Ectodermal cell (in vitro differentiated cells): ENCODE measurements at regions not wholly inside any gene's neighbourhood (a gene's known extent, or its start where the extent isn't known, plus 50 kb on each side); places are given as distances from the start of the nearest gene placed in this dataset.

Source experiments
- H3K27ac ChIP-seq: 2 replicates; pipeline ENCODE4 v1.7.0; 2013; ENCODE audit warnings: mild to moderate bottlenecking, low read depth, low read length; ENCODE audit not compliant: insufficient read depth, poor library complexity, severe bottlenecking
- H3K27me3 ChIP-seq: 2 replicates; pipeline ENCODE4 v1.7.0; 2013; ENCODE audit warnings: mild to moderate bottlenecking, low read length; ENCODE audit not compliant: insufficient read depth, control insufficient read depth, poor library complexity, severe bottlenecking
- H3K36me3 ChIP-seq: one replicate; pipeline ENCODE4 v1.7.0; 2013; ENCODE audit warnings: low read length; ENCODE audit not compliant: control insufficient read depth, insufficient read depth
- H3K4me1 ChIP-seq: one replicate; pipeline ENCODE4 v1.7.0; 2013; ENCODE audit warnings: low read length; ENCODE audit not compliant: control insufficient read depth, insufficient read depth
- H3K4me3 ChIP-seq: 2 replicates; pipeline ENCODE4 v1.7.0; 2013; ENCODE audit warnings: low read depth, low read length, control low read depth; ENCODE audit not compliant: insufficient read depth
- H3K9me3 ChIP-seq: 2 replicates; pipeline ENCODE4 v1.7.0; 2013; ENCODE audit warnings: mild to moderate bottlenecking, low read length, moderate library complexity; ENCODE audit not compliant: control insufficient read depth
- WGBS, 2 experiments: methylation state at CpG; one replicate each; pipeline ENCODE4 v1.1.7; 2013; ENCODE audit warnings: missing lambda C conversion rate in 2 of 2; 5-methylcytosine and 5-hydroxymethylcytosine counted together

DNA sequence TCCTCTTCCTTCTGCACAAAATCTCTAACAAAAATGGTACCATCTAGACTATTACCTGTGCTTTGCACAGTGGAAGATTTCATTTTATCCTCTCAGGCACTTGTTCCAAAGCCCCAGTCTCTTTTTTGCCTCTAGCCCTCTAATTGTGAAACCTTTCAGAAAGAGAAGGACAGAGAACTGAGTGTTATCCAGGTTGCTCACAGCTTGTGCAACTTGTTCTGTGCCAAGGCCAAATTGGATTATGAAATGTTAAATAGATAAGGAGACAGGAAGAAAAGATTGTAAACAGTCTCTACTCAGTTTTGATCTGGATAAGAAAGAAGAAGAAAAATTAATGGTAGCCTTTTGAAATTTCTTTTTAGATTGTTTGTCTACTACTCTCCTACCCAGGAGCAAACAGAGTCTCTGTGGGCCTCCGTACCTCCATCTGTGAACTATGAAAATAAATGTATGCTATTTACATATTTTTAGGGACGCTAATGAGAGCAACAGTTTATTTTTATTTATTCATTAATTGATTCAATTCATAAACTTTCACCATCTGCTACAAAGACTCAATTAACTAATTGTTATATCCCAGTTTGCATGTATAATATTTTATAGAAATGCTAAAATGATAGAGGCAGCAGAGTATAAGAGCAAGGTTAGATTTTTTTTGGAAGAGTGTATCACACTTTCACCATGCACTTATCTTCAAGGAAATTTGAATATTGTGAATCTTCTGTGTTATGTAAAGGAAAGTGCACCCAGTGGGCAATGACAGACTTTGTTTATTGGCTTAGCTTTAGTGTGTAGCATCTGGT, 339.0 kb upstream of the ETAA1 start:
- 100% methylated on average over 1 of the region's 2 CpGs; no CpG with 5 or more reads in 1 of the 2 experiments for WGBS, 2 experiments
- no peaks in the 10 kb centered on the region for H3K4me1 ChIP-seq
- no peak overlapping the region for H3K4me3 ChIP-seq
- no peaks in the 10 kb centered on the region for H3K27me3 ChIP-seq
- no peaks in the 10 kb centered on the region for H3K9me3 ChIP-seq
- no peaks in the 10 kb centered on the region for H3K36me3 ChIP-seq
- no peak overlapping the region for H3K27ac ChIP-seq

DNA sequence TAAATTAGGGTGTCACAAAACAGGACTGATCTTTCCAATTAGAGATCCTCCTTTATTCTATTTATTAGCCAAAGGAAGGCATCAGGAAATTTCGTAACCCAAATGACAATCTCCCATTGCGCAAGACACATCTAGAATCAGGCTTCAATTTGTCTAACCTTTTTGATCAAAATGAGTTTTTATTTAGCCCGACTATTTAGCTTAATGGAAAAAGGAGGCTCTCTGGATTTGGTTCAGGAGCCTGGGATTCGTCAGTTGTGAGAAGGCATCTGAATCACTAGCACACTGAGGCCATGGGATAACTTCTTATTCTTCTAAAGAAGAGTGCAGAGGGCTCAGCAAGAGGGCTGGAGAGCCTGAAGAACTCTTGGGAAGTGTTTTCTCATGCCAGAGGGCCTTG, 332.1 kb upstream of the ETAA1 start:
- Histone ChIP-seq H3K36me3 (no peaks in the 10 kb centered on the region), H3K4me1 (no peaks in the 10 kb centered on the region), H3K27me3 (no peaks in the 10 kb centered on the region), H3K4me3 (no peak overlapping the region), H3K27ac (no peak overlapping the region), H3K9me3 (no peaks in the 10 kb centered on the region)
- WGBS, 2 experiments, result 92 to 94% methylated on average over 4 of the region's 4 CpGs

DNA sequence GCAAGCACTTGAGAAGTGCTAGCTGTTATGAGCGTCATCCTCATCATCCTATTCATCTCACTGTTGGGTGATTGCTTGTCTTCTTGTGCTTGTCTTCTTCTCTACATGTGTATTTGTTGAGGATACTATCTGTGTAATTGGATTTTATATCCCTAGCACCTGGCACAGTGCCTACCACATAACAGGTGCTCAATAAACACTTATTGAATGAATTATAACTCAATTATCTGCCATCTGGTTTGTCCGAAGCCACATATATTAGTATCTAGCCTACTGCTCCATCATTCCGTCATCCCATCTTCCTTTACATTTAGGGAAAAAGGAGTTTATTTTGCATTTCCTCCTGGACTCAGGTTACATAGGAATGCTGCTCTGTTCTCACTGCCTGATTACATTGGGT, 330.4 kb upstream of the ETAA1 start:
- H3K27ac ChIP-seq, result no peak overlapping the region
- no peaks in the 10 kb centered on the region for H3K36me3 ChIP-seq
- no peaks in the 10 kb centered on the region for H3K4me1 ChIP-seq
- WGBS, 2 experiments, result 98 to 99% methylated on average over 3 of the region's 3 CpGs
- no peaks in the 10 kb centered on the region for H3K27me3 ChIP-seq
- H3K9me3 ChIP-seq, result no peaks in the 10 kb centered on the region
- H3K4me3 ChIP-seq, result no peak overlapping the region

DNA sequence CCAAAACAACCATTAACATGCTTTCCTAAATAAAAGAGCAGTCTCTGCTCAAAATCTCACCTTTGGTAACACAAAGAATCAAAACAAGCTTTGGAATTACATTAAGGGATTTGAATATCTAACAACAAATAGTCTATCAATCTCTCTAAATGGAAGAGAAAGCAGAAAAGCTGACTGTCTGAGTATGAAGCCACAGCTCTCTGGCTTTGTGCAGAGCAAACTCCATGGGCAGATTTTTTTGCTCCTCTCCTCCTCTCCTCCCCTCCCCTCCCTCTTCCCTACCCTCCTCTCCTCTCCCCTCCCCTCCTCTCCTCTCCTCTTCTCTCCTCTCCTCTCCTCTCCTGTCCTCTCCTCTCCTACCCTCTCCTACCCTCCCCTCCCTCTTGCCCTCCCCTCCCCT, 329.5 kb upstream of the ETAA1 start:
- no peak overlapping the region for H3K4me3 ChIP-seq
- no peaks in the 10 kb centered on the region for H3K27me3 ChIP-seq
- no peaks in the 10 kb centered on the region for H3K36me3 ChIP-seq
- H3K9me3 ChIP-seq, result no peaks in the 10 kb centered on the region
- no peak overlapping the region for H3K27ac ChIP-seq
- no peaks in the 10 kb centered on the region for H3K4me1 ChIP-seq

DNA sequence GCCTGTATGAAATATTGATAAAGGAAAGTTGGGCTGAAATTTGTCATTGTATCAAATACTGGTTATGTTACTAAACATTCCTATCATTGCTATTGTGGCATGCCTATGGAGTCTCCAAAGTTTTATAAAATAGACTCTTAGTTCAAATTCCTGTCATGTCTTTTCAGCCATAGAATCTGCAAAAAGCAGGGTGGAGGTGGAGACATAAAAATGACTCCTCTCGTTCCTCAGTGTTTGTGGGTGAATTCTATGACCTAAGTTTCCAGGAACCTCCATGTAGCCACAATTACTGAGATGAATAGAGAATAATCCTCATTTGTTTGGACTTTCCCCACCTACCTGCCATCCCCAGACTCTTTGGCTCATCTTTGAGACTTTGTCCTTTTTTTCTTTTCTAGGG, 326.3 kb upstream of the ETAA1 start:
- 86 to 96% methylated on average over 1 of the region's 1 CpG for WGBS, 2 experiments
- H3K4me1 ChIP-seq, result no peaks in the 10 kb centered on the region
- no peaks in the 10 kb centered on the region for H3K36me3 ChIP-seq
- no peaks in the 10 kb centered on the region for H3K27me3 ChIP-seq
- H3K9me3 ChIP-seq, result no peaks in the 10 kb centered on the region
- no peak overlapping the region for H3K27ac ChIP-seq
- no peak overlapping the region for H3K4me3 ChIP-seq

DNA sequence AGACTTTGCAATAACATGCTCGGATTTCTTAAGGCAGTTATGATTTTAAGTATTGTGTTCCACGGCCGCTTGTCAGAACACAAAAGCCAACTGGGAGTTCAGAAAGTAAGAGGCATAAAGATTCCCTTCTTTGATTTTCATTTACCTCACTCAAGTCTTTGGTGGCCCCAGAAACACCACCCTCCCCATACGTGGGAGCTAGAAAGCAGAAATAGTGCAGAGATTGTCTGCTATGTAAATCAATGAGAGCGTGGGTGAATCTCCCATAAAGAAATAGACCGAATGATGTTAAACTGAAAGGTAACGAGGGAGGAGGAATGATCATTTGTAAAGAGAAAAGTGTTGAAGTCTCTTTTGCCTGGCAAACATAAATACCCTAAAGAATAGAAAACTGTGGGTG, 322.1 kb upstream of the ETAA1 start:
- WGBS, 2 experiments, result 92 to 95% methylated on average over 7 of the region's 7 CpGs
- H3K27me3 ChIP-seq, result no peaks in the 10 kb centered on the region
- no peaks in the 10 kb centered on the region for H3K4me1 ChIP-seq
- no peaks in the 10 kb centered on the region for H3K9me3 ChIP-seq
- H3K4me3 ChIP-seq, result no peak overlapping the region
- H3K27ac ChIP-seq, result no peak overlapping the region
- no peaks in the 10 kb centered on the region for H3K36me3 ChIP-seq

DNA sequence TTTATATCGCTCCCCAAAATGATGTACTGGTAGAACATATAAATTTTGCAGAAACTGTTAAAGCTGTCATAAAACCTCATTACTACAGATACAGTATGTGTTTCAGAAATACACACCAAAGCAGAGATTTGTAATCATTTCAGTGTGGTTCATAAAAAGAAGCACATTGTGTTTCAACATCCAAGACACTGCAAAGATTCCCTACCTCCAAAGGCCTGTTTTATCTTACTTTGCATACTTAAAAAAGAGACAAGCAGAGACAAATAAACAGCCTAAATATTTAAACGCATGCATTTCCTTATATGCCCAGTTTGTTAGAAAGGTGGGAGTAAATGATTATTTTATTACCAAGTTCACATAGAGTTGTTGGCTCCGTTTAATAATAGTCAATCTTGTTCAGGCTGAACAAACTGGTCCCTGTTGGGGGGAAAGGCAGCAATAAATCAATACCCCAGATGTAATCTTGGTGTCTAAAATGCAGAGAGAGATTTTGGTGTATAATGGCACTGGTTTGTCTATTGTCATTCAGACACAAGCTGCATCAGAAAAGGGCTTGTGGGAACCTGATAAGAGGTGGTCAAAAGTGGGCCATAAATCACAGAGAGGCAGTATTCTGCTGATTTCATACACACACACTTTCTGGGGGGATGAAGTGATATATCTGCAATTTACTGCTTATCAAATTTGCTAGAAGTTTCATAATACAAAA, 321.4 kb upstream of the ETAA1 start:
- Histone ChIP-seq H3K4me3 (no peak overlapping the region), H3K4me1 (no peaks in the 10 kb centered on the region), H3K9me3 (peaks cover 3% of the 10 kb centered on the region), H3K27me3 (no peaks in the 10 kb centered on the region), H3K36me3 (no peaks in the 10 kb centered on the region), H3K27ac (no peak overlapping the region)
- 92 to 100% methylated on average over 1 to 3 of the region's 3 CpGs for WGBS, 2 experiments

DNA sequence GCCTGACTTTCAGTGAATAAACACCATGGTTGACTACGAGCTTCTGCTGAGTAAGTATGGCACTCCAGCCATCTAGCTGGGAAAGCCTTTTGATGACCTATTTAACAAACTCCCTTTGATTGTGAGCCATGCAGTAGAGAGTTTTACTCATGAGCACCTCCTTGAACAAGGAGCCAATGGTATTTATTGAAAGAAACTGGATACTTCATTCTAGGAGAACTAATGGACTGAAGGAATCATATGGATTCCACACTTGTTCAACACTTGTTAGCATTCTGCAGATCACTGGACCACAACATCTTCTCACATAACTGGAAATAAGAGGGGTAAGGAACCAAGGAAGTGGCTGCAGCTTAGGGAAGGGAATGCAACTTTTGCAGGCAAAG, 320.9 kb upstream of the ETAA1 start:
- WGBS, 2 experiments, result 85 to 93% methylated on average over 1 of the region's 1 CpG

DNA sequence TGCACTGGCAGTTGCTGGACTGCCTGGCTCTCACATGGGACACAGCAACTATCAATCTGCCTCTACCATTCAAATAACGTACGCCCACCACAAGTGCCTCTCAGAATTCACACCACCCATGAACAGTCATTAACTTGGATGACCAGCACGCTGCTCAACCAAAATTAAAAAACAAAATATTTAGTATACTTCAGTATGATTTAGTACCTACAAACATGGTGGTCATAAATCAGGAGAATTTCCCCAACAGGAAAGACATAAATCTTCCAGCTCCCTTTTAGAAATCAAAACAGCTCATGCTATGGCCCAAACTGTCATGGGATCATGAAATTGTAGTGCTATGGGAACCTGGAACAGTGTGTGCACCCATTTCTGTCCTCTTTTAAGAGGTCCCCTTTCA, 317.4 kb upstream of the ETAA1 start:
- Histone ChIP-seq H3K27ac (no peak overlapping the region), H3K36me3 (no peaks in the 10 kb centered on the region), H3K4me3 (no peak overlapping the region), H3K27me3 (no peaks in the 10 kb centered on the region), H3K4me1 (no peaks in the 10 kb centered on the region), H3K9me3 (peaks cover 3% of the 10 kb centered on the region)
- 96 to 100% methylated on average over 2 of the region's 3 CpGs for WGBS, 2 experiments

More for the DNA sequence above, 320.9 kb upstream of the ETAA1 start:
- no peaks in the 10 kb centered on the region for H3K27me3 ChIP-seq
- H3K4me3 ChIP-seq, result no peak overlapping the region
- no peak overlapping the region for H3K27ac ChIP-seq
- H3K9me3 ChIP-seq, result peaks cover 3% of the 10 kb centered on the region
- H3K4me1 ChIP-seq, result no peaks in the 10 kb centered on the region
- H3K36me3 ChIP-seq, result no peaks in the 10 kb centered on the region

DNA sequence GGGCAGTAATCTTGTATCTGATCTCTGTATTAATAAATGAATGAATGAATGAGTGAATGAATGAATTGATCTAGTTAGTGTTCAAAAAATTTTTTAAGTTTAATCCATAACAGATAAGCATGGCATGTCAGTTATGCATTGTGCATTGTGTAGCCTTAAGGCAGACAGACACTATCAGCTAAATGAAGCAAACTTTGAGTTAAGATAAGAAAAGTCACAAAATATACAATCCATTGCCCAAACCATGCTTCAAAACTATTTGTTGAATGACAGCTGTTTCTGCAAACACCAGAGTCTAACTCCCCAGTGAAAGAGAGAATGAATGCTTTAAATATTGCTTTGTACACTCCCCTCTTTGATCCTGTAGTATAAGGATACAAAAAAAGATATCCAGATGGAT, 314.3 kb upstream of the ETAA1 start:
- H3K36me3 ChIP-seq, result no peaks in the 10 kb centered on the region
- H3K4me1 ChIP-seq, result no peaks in the 10 kb centered on the region
- no peaks in the 10 kb centered on the region for H3K27me3 ChIP-seq
- no peak overlapping the region for H3K27ac ChIP-seq
- peaks cover 3% of the 10 kb centered on the region for H3K9me3 ChIP-seq
- no peak overlapping the region for H3K4me3 ChIP-seq
